IMR-90 (cell line): ENCODE measurements at regions not wholly inside any gene's neighbourhood (a gene's known extent, or its start where the extent isn't known, plus 50 kb on each side); places are given as distances from the start of the nearest gene placed in this dataset.

ENCODE experiments used
- ATAC-seq: fragments of 200-7000 bp; cut with Tn5 transposase; 2 replicates; pipeline ENCODE4 v1.9.1; 2020; ENCODE audit warnings: low read depth, mild to moderate bottlenecking, moderate library complexity
- BruUV-seq: library from RNA; stranded (reverse); fragments of 400-500 nt; replicated peaks from 2 replicates; lab custom pipeline; 2021; lab: Mats Ljungman, UMichigan
- CTCF ChIA-PET: fragments of 300-600 bp; formaldehyde crosslinking; extraction: SDS; loops from one replicate; lab custom pipeline; 2021; ENCODE audit warnings: antibody characterized with exemption; lab: Yijun Ruan, JAX
- POLR2A ChIA-PET: fragments of 300-600 bp; sonication (Branson Sonifier 250); formaldehyde crosslinking; loops from one replicate; lab custom pipeline; 2022; ENCODE audit warnings: antibody characterized with exemption; ENCODE audit not compliant: unreplicated experiment; lab: Charles Lee
- DNase-seq: peaks from one replicate; pipeline ENCODE4 v3.0.0; 2013
- H2AFZ ChIP-seq: replicated peaks from 2 replicates; pipeline ENCODE3; 2013; ENCODE audit warnings: low read length, mild to moderate bottlenecking; ENCODE audit not compliant: poor library complexity
- H2AK5ac ChIP-seq: 2 replicates; pipeline ENCODE4 v1.6.1; 2013; ENCODE audit warnings: low read depth, low read length, inconsistent platforms
- H2AK9ac ChIP-seq: replicated peaks from 2 replicates; pipeline ENCODE3; 2013; ENCODE audit warnings: mild to moderate bottlenecking, low read depth, low read length, moderate library complexity; ENCODE audit not compliant: poor library complexity
- H2BK120ac ChIP-seq: 2 replicates; pipeline ENCODE4 v1.6.1; 2013; ENCODE audit warnings: low read depth, low read length, inconsistent platforms
- H2BK15ac ChIP-seq: 3 replicates; pipeline ENCODE4 v1.6.1; 2013; ENCODE audit warnings: low read depth, low read length, inconsistent platforms
- H2BK20ac ChIP-seq: 2 replicates; pipeline ENCODE4 v1.6.1; 2013; ENCODE audit warnings: low read depth, mild to moderate bottlenecking, inconsistent platforms, low read length, moderate library complexity
- H2BK5ac ChIP-seq: 2 replicates; pipeline ENCODE4 v1.6.1; 2013; ENCODE audit warnings: mild to moderate bottlenecking, low read depth, low read length, inconsistent platforms; ENCODE audit not compliant: poor library complexity, severe bottlenecking
- H3K14ac ChIP-seq: replicated peaks from 2 replicates; pipeline ENCODE4 v1.6.1; 2013; ENCODE audit warnings: low read depth, low read length, inconsistent platforms
- H3K18ac ChIP-seq: 2 replicates; pipeline ENCODE4 v1.6.1; 2013; ENCODE audit warnings: low read depth, low read length, control low read depth
- H3K23ac ChIP-seq: 2 replicates; pipeline ENCODE4 v1.6.1; 2013; ENCODE audit warnings: low read depth, low read length, inconsistent platforms
- H3K27ac ChIP-seq: 2 replicates; pipeline ENCODE4 v1.5.1; 2013; ENCODE audit warnings: mild to moderate bottlenecking, control low read depth, low read length; ENCODE audit not compliant: insufficient read depth
- H3K27me3 ChIP-seq: 2 replicates; pipeline ENCODE4 v1.6.1; 2013; ENCODE audit warnings: low read length; ENCODE audit not compliant: control insufficient read depth, insufficient read depth
- H3K36me3 ChIP-seq: 2 replicates; pipeline ENCODE4 v1.6.1; 2013; ENCODE audit warnings: low read length, mixed read lengths; ENCODE audit not compliant: control insufficient read depth, insufficient read depth
- H3K4ac ChIP-seq: 2 replicates; pipeline ENCODE4 v1.6.1; 2013; ENCODE audit warnings: low read depth, low read length, inconsistent platforms
- H3K4me1 ChIP-seq: 2 replicates; pipeline ENCODE4 v1.6.1; 2013; ENCODE audit warnings: low read length, mixed read lengths; ENCODE audit not compliant: control insufficient read depth, insufficient read depth
- H3K4me2 ChIP-seq: 2 replicates; pipeline ENCODE4 v1.6.1; 2013; ENCODE audit warnings: low read depth, mild to moderate bottlenecking, control low read depth, low read length, moderate library complexity
- H3K4me3 ChIP-seq: 2 replicates; pipeline ENCODE4 v1.5.1; 2013; ENCODE audit warnings: low read depth, mild to moderate bottlenecking, control low read depth, low read length, moderate library complexity; ENCODE audit not compliant: insufficient read depth
- H3K56ac ChIP-seq: 2 replicates; pipeline ENCODE4 v1.6.1; 2013; ENCODE audit warnings: low read length, inconsistent platforms; ENCODE audit not compliant: insufficient read depth; ENCODE audit errors: extremely low read depth
- H3K79me1 ChIP-seq, 2 experiments: 2 replicates each; pipeline ENCODE4 v1.6.1; 2013; ENCODE audit warnings: low read length in 2 of 2, inconsistent platforms in 1 of 2, low read depth in 1 of 2
- H3K9ac ChIP-seq: 2 replicates; pipeline ENCODE4 v1.6.1; 2013; ENCODE audit warnings: low read depth, low read length, control low read depth
- H3K9me1 ChIP-seq: 2 replicates; pipeline ENCODE4 v1.6.1; 2013; ENCODE audit warnings: low read length, inconsistent platforms; ENCODE audit not compliant: insufficient read depth
- H3K9me3 ChIP-seq: 2 replicates; pipeline ENCODE4 v1.6.1; 2013; ENCODE audit warnings: low read length; ENCODE audit not compliant: control insufficient read depth, insufficient read depth
- H4K20me1 ChIP-seq: 2 replicates; pipeline ENCODE4 v1.6.1; 2013; ENCODE audit warnings: low read length, inconsistent platforms; ENCODE audit not compliant: insufficient read depth
- H4K5ac ChIP-seq: 2 replicates; pipeline ENCODE4 v1.6.1; 2013; ENCODE audit warnings: mild to moderate bottlenecking, low read depth, low read length, control low read depth
- H4K8ac ChIP-seq, 2 experiments: 2 replicates each; pipeline ENCODE4 v1.6.1; 2013; ENCODE audit warnings: low read depth in 2 of 2, low read length in 2 of 2, control low read depth in 1 of 2, inconsistent platforms in 1 of 2
- H4K91ac ChIP-seq: 2 replicates; pipeline ENCODE4 v1.6.1; 2013; ENCODE audit warnings: low read depth, low read length, inconsistent platforms; ENCODE audit not compliant: insufficient read depth
- BHLHE40 ChIP-seq: fragments of 150-350 bp; IDR thresholded peaks from 2 replicates; pipeline ENCODE4 v1.6.1; 2016; ENCODE audit warnings: mild to moderate bottlenecking, low read depth, low read length
- MXI1 ChIP-seq: IDR thresholded peaks from 2 replicates; pipeline ENCODE4 v1.6.1; 2012; ENCODE audit warnings: low read depth, mild to moderate bottlenecking, low read length, moderate library complexity, borderline replicate concordance
- POLR2A ChIP-seq: IDR thresholded peaks from 2 replicates; pipeline ENCODE4 v1.6.1; 2012; ENCODE audit warnings: mild to moderate bottlenecking, low read depth, low read length
- WGBS, 2 experiments: methylation state at CpG; one replicate each; pipeline versions ENCODE4 v1.1.5 to v1.1.7; 2013; ENCODE audit warnings: missing lambda C conversion rate in 2 of 2; ENCODE audit not compliant: insufficient read length in 1 of 2; ENCODE audit errors: extremely low coverage in 2 of 2; 5-methylcytosine and 5-hydroxymethylcytosine counted together
- dilution Hi-C: fragments of 300-500 bp; cut with HindIII; formaldehyde crosslinking; loops from one replicate; pipeline ENCODE4 v1.14.3; 2018; ENCODE audit warnings: low sequenced_read_pairs; ENCODE audit not compliant: unreplicated experiment
- in situ Hi-C: fragments of 300-500 bp; cut with MboI; formaldehyde crosslinking; loops from 3 replicates; pipeline ENCODE4 v1.14.3; 2019; ENCODE audit warnings: low sequenced_read_pairs, inconsistent platforms, mixed read lengths
- intact Hi-C: fragments of 100-400 bp; cut with micrococcal nuclease; formaldehyde crosslinking; loops from 2 replicates; pipeline ENCODE4 v1.10.0; 2022

DNA sequence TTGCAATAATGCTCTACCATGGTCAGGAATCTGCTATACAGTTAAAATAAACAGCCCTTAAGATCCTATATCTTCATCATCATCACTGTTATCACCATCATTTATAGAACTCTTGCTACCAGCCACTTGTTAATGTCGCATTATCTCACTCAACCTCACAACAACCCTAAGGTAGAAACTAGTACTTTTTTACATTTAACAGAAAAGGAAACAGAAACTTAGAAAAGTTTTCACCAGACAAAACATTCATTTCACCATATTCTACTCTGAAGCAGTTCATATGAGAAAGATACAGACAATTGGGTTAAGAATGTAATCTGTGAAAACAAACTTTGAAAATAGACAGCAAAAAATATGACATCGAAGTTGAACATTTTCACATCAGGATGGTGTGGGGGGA lies 262.6 kb downstream of the ATG4C start:
- WGBS, 2 experiments: no CpG with 5 or more reads among the region's 2 CpGs
- Histone ChIP-seq H3K36me3 (no peaks in the 10 kb centered on the region), H3K79me1 (no peaks in the 10 kb centered on the region), H2BK15ac (no peak overlapping the region), H3K4me3 (no peak overlapping the region), H3K56ac (no peak overlapping the region), H3K27ac (no peak overlapping the region), H2BK20ac (no peak overlapping the region), H2BK5ac (no peak overlapping the region), H3K18ac (no peak overlapping the region), H3K9ac (no peak overlapping the region), H4K5ac (no peak overlapping the region), H2AFZ (no peak overlapping the region), H2AK9ac (no peak overlapping the region), H4K91ac (no peak overlapping the region), H2AK5ac (no peak overlapping the region), H4K20me1 (no peaks in the 10 kb centered on the region), H3K27me3 (no peaks in the 10 kb centered on the region), H3K14ac (no peak overlapping the region), H2BK120ac (no peak overlapping the region), H3K4ac (no peak overlapping the region), H3K4me2 (no peak overlapping the region), H3K9me3 (no peaks in the 10 kb centered on the region), H3K23ac (no peak overlapping the region), H3K9me1 (no peaks in the 10 kb centered on the region), H4K8ac (no peak overlapping the region), H3K4me1 (no peaks in the 10 kb centered on the region)
- ATAC-seq (no peak), DNase-seq (no peak)
- intact Hi-C loops: no loop called here
- BruUV-seq: no TSS peak
- POLR2A ChIA-PET: no interaction called here
- in situ Hi-C loops: no loop called here
- CTCF ChIA-PET: no interaction called here
- TF ChIP-seq POLR2A: no peak
- no peak for TF ChIP-seq MXI1
- no peak for TF ChIP-seq BHLHE40
- dilution Hi-C loops: no loop called here
